ENCODE measurements at regions not wholly inside any gene's neighbourhood (a gene's known extent, or its start where the extent isn't known, plus 50 kb on each side); places are given as distances from the start of the nearest gene placed in this dataset.

GRCh38 chr1:56309065-56309464 lies 270.3 kb downstream of the PLPP3 start:
- H3K4me3 ChIP-seq (ENCODE audit: low read depth, low read length) = no peak overlapping the region
- no peak for TF ChIP-seq CTCF (IDR thresholded peaks at IDR 0.05; ENCODE audit: low read depth, low read length, missing control alignments)
- no peak for DNase-seq (ENCODE audit: low read depth)

DNA sequence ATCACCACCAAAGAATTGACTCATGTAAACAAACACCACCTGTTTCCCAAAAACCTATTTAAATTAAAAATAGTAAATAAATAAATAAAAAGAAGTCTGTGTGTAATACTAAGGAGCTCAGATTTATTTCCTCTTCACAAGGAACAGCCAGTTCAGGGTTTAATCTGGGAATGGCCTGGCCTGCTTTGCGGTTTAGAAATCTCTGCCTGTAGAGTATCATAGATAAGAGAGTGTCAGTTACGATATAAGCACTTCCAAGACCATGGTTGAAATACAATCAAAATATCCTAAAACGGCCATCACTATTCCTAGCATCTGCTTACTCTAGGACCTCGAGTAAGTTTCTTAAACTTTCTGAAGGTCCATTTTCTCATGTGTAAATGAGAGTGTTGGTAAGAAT lies 274.4 kb downstream of the PLPP3 start:
- no peak for TF ChIP-seq CTCF (IDR thresholded peaks at IDR 0.05; ENCODE audit: low read depth, low read length, missing control alignments)
- no peak for DNase-seq (ENCODE audit: low read depth)
- no peak overlapping the region for H3K4me3 ChIP-seq (ENCODE audit: low read depth, low read length)

DNA sequence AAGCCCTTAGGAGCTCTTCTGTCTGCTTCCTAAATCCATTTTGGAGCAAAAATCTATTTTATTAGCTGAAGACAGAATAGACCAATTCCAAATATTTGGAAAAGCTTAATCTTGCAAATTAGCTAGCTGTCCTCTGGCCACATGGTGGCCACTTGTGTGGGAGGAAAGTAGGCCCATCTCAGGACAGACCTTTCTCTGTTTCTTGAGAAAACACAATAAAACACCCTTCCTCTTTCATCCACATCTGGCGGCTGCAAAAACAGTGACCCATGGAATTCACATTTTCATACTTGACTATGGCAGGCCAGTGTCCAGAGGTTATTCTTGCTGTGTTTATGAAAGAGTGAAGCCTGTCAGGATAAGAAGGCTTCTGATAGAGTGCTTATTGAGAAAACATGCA lies 275.6 kb downstream of the PLPP3 start:
- no peak for TF ChIP-seq CTCF (IDR thresholded peaks at IDR 0.05; ENCODE audit: low read depth, low read length, missing control alignments)
- DNase-seq (ENCODE audit: low read depth) = no peak
- no peak overlapping the region for H3K4me3 ChIP-seq (ENCODE audit: low read depth, low read length)

DNA sequence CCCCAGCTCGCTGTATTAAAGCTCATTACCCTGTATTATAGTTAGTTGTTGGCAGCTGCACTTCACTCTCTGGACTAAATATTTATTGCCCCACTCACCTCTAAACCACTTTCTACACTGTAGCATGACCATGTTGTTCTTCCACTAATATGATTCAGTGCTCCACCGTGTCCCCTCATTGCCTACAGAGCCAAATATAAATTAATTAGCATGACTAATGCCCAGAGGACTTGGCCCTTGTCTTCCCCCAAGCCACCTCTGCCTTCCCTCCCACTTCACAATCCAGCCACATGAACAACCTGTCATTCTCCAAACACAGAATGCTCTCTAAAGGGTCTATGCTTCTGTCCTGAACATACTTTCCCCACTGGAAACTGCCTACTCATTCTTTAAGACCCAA lies 276.5 kb downstream of the PLPP3 start:
- no peak for TF ChIP-seq CTCF (IDR thresholded peaks at IDR 0.05; ENCODE audit: low read depth, low read length, missing control alignments)
- no peak overlapping the region for H3K4me3 ChIP-seq (ENCODE audit: low read depth, low read length)
- no peak for DNase-seq (ENCODE audit: low read depth)

DNA sequence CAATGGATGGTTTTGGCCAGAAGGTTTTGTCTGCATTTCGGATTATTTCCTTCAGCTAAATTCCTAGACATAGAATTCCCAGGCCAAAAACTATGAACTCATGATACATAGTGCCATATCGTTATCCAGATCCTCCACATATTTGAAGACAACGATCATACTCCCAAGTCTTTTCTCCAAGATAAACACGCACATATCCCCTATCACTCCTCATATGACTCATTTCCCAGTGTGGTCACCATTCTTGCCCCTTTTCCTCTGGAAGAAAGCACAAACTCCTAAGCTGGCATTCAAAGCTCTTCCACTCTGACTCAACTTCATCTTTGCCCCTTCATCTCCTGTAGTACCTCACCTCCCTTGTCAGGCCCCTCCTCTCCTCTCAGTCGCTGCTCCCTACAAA lies 277.6 kb downstream of the PLPP3 start:
- DNase-seq (ENCODE audit: low read depth) = no peak
- no peak for TF ChIP-seq CTCF (IDR thresholded peaks at IDR 0.05; ENCODE audit: low read depth, low read length, missing control alignments)
- H3K4me3 ChIP-seq (ENCODE audit: low read depth, low read length) = no peak overlapping the region

DNA sequence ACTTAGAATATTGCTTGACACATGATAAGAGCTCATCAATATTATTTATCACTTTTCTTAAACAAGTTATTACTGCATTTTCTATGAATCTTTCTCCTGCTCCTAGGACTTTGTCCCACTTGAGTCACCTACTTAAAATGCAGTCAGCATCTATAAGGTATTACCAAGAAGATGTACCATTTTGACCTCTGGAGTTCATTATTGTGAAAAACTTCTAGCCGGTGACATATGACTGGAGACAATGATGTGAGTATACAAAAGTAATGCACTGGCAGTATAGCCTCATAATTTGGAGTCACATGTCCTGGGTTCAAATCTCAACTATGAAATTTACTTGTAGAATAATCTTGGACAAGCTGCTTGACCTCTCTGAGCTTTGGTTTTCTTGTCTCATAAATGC lies 278.5 kb downstream of the PLPP3 start:
- H3K4me3 ChIP-seq (ENCODE audit: low read depth, low read length) = no peak overlapping the region
- TF ChIP-seq CTCF (IDR thresholded peaks at IDR 0.05; ENCODE audit: low read depth, low read length, missing control alignments) = no peak
- DNase-seq (ENCODE audit: low read depth) = no peak

GRCh38 chr1:56298866-56299265 lies 280.5 kb downstream of the PLPP3 start:
- no peak for TF ChIP-seq CTCF (IDR thresholded peaks at IDR 0.05; ENCODE audit: low read depth, low read length, missing control alignments)
- no peak overlapping the region for H3K4me3 ChIP-seq (ENCODE audit: low read depth, low read length)
- DNase-seq (ENCODE audit: low read depth) = no peak

Data from GM12864 (cell line).